ENCODE measurements at regions not wholly inside any gene's neighbourhood (a gene's known extent, or its start where the extent isn't known, plus 50 kb on each side); places are given as distances from the start of the nearest gene placed in this dataset.

DNA sequence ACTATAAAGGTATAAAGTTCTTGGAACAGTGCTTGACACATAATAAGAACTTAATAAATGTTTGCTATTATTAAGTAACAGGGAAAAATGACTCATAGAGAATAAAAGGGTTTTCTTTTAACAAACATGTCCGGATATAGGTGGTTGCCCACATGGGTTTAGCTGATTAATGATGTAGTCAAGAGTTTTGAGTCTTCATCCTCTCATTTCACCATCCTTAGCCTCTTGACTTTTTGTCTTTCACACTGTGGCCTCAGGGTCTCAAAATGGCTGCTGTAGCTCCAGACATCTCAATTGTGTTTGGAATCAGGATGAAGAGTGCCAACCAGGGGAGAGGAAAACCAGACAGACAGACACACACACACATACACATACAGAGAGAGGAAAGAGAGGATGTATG, 97.9 kb downstream of the HSPH1 start:
- no peak for DNase-seq
- H3K27ac ChIP-seq: no peak overlapping the region
- H3K9me3 ChIP-seq: no peaks in the 10 kb centered on the region
- H3K4me1 ChIP-seq: no peaks in the 10 kb centered on the region
- no peak overlapping the region for H3K4me3 ChIP-seq
- no peaks in the 10 kb centered on the region for H3K27me3 ChIP-seq
- H3K36me3 ChIP-seq: no peaks in the 10 kb centered on the region
- 67 to 80% (median 69%) methylated on average over 1 of the region's 1 CpG for WGBS, 5 donors
- intact Hi-C loops (cut with DNase I; ENCODE audit: low total_unique reads): no loop called here
- TF ChIP-seq CTCF (IDR thresholded peaks at IDR 0.05) (no peak), EP300 (IDR thresholded peaks at IDR 0.05) (no peak), POLR2A (IDR thresholded peaks at IDR 0.05) (no peak), POLR2AphosphoS5 (IDR thresholded peaks at IDR 0.05) (no peak)

- TF ChIP-seq POLR2AphosphoS5 (IDR thresholded peaks at IDR 0.05) (no peak), CTCF (IDR thresholded peaks at IDR 0.05) (no peak), POLR2A (IDR thresholded peaks at IDR 0.05) (no peak), EP300 (IDR thresholded peaks at IDR 0.05) (no peak)
- Histone ChIP-seq H3K4me1 (no peaks in the 10 kb centered on the region), H3K4me3 (no peak overlapping the region), H3K27me3 (no peaks in the 10 kb centered on the region), H3K36me3 (no peaks in the 10 kb centered on the region), H3K9me3 (no peaks in the 10 kb centered on the region), H3K27ac (no peak overlapping the region)
- no peak for DNase-seq
- intact Hi-C loops (cut with DNase I; ENCODE audit: low total_unique reads): no loop called here
- 54 to 74% (median 68%) methylated on average over 7 of the region's 7 CpGs for WGBS, 5 donors
Observed at GRCh38 chr13:31060655-31061054, 101.0 kb downstream of the HSPH1 start.

GRCh38 chr13:31060220-31060619, 101.5 kb downstream of the HSPH1 start:
- Histone ChIP-seq H3K36me3 (no peaks in the 10 kb centered on the region), H3K27ac (no peak overlapping the region), H3K4me1 (no peaks in the 10 kb centered on the region), H3K9me3 (no peaks in the 10 kb centered on the region), H3K27me3 (no peaks in the 10 kb centered on the region), H3K4me3 (no peak overlapping the region)
- WGBS, 5 donors: 68 to 89% (median 86%) methylated on average over 3 of the region's 3 CpGs
- intact Hi-C loops (cut with DNase I; ENCODE audit: low total_unique reads): no loop called here
- TF ChIP-seq CTCF (IDR thresholded peaks at IDR 0.05) (no peak), EP300 (IDR thresholded peaks at IDR 0.05) (no peak), POLR2AphosphoS5 (IDR thresholded peaks at IDR 0.05) (no peak), POLR2A (IDR thresholded peaks at IDR 0.05) (no peak)
- DNase-seq: no peak

GRCh38 chr13:31057403-31058033, 104.2 kb downstream of the HSPH1 start:
- intact Hi-C loops (cut with DNase I; ENCODE audit: low total_unique reads): loop anchor here (10.0 kb wide), 1 partner anchor 193 kb away; no protein-coding TSS in a partner anchor
- Histone ChIP-seq H3K4me3 (no peak overlapping the region), H3K27ac (no peak overlapping the region), H3K36me3 (no peaks in the 10 kb centered on the region), H3K9me3 (no peaks in the 10 kb centered on the region), H3K27me3 (peaks cover 0 to 2% (median 0%) of the 10 kb centered on the region in 3 donors), H3K4me1 (no peaks in the 10 kb centered on the region)
- DNase-seq: no peak
- TF ChIP-seq EP300 (IDR thresholded peaks at IDR 0.05): no peak
- no peak for TF ChIP-seq POLR2AphosphoS5 (IDR thresholded peaks at IDR 0.05)
- no peak for TF ChIP-seq POLR2A (IDR thresholded peaks at IDR 0.05)
- no peak for TF ChIP-seq CTCF (IDR thresholded peaks at IDR 0.05)
- WGBS, 5 donors: 91 to 96% (median 93%) methylated on average over 9 of the region's 9 CpGs

Measured in stomach (tissue), 8 donors.